ENCODE measurements at regions not wholly inside any gene's neighbourhood (a gene's known extent, or its start where the extent isn't known, plus 50 kb on each side); places are given as distances from the start of the nearest gene placed in this dataset.

DNA sequence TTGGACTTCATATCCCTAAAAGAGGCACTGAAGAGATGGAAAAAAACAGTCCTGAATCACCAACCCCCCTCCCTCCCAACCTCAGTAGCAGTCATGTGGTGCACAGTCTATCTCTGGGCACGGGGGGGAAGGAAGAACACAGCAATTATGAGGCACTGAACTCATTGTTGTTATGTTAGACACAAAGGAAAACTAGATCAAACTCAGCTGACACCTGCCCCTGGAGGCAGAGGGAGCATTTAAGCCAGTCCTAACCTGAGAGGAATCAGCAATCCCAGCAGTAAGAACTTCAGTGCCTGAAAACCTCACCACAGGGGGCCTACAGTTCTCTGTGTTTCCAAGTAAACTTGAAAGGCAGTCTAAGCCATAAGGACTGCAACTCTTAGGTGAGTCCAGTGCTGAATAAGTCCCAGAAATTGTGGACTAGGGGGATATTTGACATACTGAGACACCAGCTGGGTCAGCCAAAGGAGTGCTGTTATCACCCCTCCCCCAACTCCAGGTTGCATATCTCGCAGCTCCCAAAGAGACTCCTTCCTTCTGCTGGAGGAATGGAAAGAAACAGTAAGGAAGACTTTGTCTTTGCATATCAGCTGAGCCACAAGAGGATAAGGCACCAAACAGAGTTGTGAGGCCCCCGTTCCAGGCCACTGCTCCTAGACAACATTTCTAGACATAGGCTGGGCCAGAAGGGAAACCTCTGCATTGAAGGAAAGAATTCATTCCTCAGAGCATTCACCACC is 72.5 kb downstream of the GLYATL1 start:
- 0% methylated on average over 3 of the region's 3 CpGs for WGBS (ENCODE audit: insufficient coverage, low coverage, missing lambda C conversion rate)
- DNase-seq (ENCODE audit: extremely low read depth in 1 of 4, low spot score in 3 of 4) (no peak), FAIRE-seq (no peak), ATAC-seq (no peak)
- H3K27me3 ChIP-seq (ENCODE audit: control insufficient read depth in 2 of 2, insufficient read depth in 2 of 2, low read length in 2 of 2), result no peaks in the 10 kb centered on the region
- ChIA-PET POLR2A (no interaction called here), CTCF (ENCODE audit: low intra/inter-chr PET ratio) (no interaction called here)
- no peak overlapping the region for H3K9ac ChIP-seq (ENCODE audit: insufficient read depth in 1 of 2, low read depth in 2 of 2, low read length in 2 of 2)
- no peaks in the 10 kb centered on the region for H3K79me2 ChIP-seq (ENCODE audit: control insufficient read depth, insufficient read depth, low read length)
- no peak overlapping the region for H3K27ac ChIP-seq (ENCODE audit: extremely low read depth, low read depth, low read length)
- H3K36me3 ChIP-seq (ENCODE audit: control insufficient read depth, insufficient read depth, low read length), result no peaks in the 10 kb centered on the region
- no peaks in the 10 kb centered on the region for H3K9me1 ChIP-seq (ENCODE audit: control insufficient read depth, insufficient read depth, low read length)
- no peak overlapping the region for H3K4me2 ChIP-seq (ENCODE audit: insufficient read depth, low read length)
- BruUV-seq (replicated peaks), result no TSS peak
- H3K4me3 ChIP-seq, result no peak overlapping the region
- H3K9me3 ChIP-seq (replicated peaks; ENCODE audit: control insufficient read depth, insufficient read depth, low read depth, low read length), result no peaks in the 10 kb centered on the region
- in situ Hi-C loops (cut with MboI), result no loop called here
- intact Hi-C loops (cut with micrococcal nuclease), result no loop called here
- H3K4me1 ChIP-seq (replicated peaks in 1 of 2; ENCODE audit: control insufficient read depth in 2 of 2, insufficient read depth in 2 of 2, low read length in 2 of 2), result no peaks in the 10 kb centered on the region
- no peak overlapping the region for H2AFZ ChIP-seq (ENCODE audit: low read depth, low read length)
- H4K20me1 ChIP-seq (replicated peaks; ENCODE audit: control insufficient read depth, insufficient read depth, low read length), result peaks cover 4% of the 10 kb centered on the region; the same call in 1 of the 2 replicates
- TF ChIP-seq, protein P1, sequence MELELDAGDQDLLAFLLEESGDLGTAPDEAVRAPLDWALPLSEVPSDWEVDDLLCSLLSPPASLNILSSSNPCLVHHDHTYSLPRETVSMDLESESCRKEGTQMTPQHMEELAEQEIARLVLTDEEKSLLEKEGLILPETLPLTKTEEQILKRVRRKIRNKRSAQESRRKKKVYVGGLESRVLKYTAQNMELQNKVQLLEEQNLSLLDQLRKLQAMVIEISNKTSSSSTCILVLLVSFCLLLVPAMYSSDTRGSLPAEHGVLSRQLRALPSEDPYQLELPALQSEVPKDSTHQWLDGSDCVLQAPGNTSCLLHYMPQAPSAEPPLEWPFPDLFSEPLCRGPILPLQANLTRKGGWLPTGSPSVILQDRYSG (tag; conservative IDR thresholded peaks at IDR 0.05; ENCODE audit: low read depth), result no peak
- no peak for TF ChIP-seq JUN (IDR thresholded peaks at IDR 0.05; ENCODE audit: borderline replicate concordance, low read depth, low read length)
- TF ChIP-seq JUN (CRISPR knock-in tag; IDR thresholded peaks at IDR 0.05; ENCODE audit: borderline replicate concordance), result no peak
